Keratinocyte (primary cell): ENCODE measurements at regions not wholly inside any gene's neighbourhood (a gene's known extent, or its start where the extent isn't known, plus 50 kb on each side); places are given as distances from the start of the nearest gene placed in this dataset.

Experiments
- CTCF ChIP-seq, 3 experiments: IDR thresholded peaks in 1 of 3; conservative IDR thresholded peaks in 1 of 3; optimal IDR thresholded peaks in 1 of 3; 2 replicates in 2 of 3; 3 replicates in 1 of 3; pipeline versions ENCODE3 to v1.5.1; 2011; ENCODE audit warnings: low read length in 3 of 3, mild to moderate bottlenecking in 3 of 3, moderate library complexity in 2 of 3, control low read depth in 1 of 3, inconsistent platforms in 1 of 3; ENCODE audit not compliant: insufficient read depth in 2 of 3; ENCODE audit errors: extremely low read depth in 1 of 3
- EZH2 ChIP-seq: IDR thresholded peaks from one replicate; pipeline ENCODE4 v1.6.1; 2012; ENCODE audit warnings: inconsistent platforms, mild to moderate bottlenecking, low read length, moderate library complexity

GRCh38 chr6:86526238-86526637 is 411.1 kb upstream of the HTR1E start:
- TF ChIP-seq CTCF (optimal IDR thresholded peaks at IDR 0.05 in 1 of 3, IDR thresholded peaks at IDR 0.05 in 1 of 3, conservative IDR thresholded peaks at IDR 0.05 in 1 of 3; ENCODE audit: extremely low read depth in 1 of 3, insufficient read depth in 2 of 3, low read length in 3 of 3) (no peak), EZH2 (no peak)
